ENCODE measurements at regions not wholly inside any gene's neighbourhood (a gene's known extent, or its start where the extent isn't known, plus 50 kb on each side); places are given as distances from the start of the nearest gene placed in this dataset.

DNA sequence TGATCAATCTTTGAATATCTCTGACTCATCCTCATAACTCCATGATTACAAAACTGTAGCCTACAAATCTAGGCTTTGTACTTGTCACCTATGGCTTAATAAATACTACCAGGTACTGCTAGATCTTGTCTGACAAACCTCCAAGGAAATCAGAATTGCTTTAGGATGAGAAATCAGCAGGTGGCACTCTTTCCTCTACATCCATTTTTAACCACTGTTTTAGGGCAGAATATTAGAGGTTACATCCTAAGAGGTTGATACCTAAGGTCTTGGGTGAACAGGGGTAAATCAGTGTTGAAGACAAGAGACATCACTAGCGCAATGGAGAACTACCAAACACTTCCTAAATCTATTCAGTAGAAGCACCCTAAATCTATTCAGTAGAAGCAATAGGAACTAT is 63.1 kb upstream of the SOX5 start:
- H3K27me3 ChIP-seq (ENCODE audit: insufficient read depth, low read length), result no peaks in the 10 kb centered on the region
- H3K4me3 ChIP-seq (replicated peaks in 1 of 2; ENCODE audit: low read depth in 1 of 2, low read length in 2 of 2), result no peak overlapping the region
- ChIA-PET CTCF (no interaction called here), POLR2A (no interaction called here), RAD21 (ENCODE audit: low non-redundant PET in 1 of 2, low total read pairs in 2 of 2, uncharacterized antibody in 2 of 2, unreplicated experiment in 2 of 2) (no interaction called here)
- no peaks in the 10 kb centered on the region for H3K4me1 ChIP-seq (ENCODE audit: control insufficient read depth in 1 of 2, insufficient read depth in 2 of 2, low read length in 2 of 2)
- no TSS peak for BruUV-seq (replicated peaks)
- no peak overlapping the region for H3K9ac ChIP-seq (ENCODE audit: low read length)
- ATAC-seq (no peak), DNase-seq (ENCODE audit: low read depth, low spot score) (no peak)
- H2AFZ ChIP-seq (ENCODE audit: low read depth, low read length, poor library complexity, severe bottlenecking), result no peak overlapping the region
- no peaks in the 10 kb centered on the region for H3K79me2 ChIP-seq (ENCODE audit: insufficient read depth, low read length)
- intact Hi-C loops (cut with micrococcal nuclease), result no loop called here
- peaks cover 19 to 23% of the 10 kb centered on the region in 2 experiments; a peak in 2 of 4 replicates for H3K9me3 ChIP-seq (ENCODE audit: control insufficient read depth in 1 of 2, insufficient read depth in 1 of 2, low read depth in 1 of 2, low read length in 2 of 2)
- H3K4me2 ChIP-seq (ENCODE audit: low read length), result no peak overlapping the region
- H3K9me2 ChIP-seq (ENCODE audit: insufficient read depth), result no peaks in the 10 kb centered on the region
- no peaks in the 10 kb centered on the region for H3K36me3 ChIP-seq (ENCODE audit: control insufficient read depth in 1 of 2, insufficient read depth in 2 of 2, low read length in 2 of 2)
- no peaks in the 10 kb centered on the region for H4K20me1 ChIP-seq (ENCODE audit: insufficient read depth)
- TF ChIP-seq POLR2AphosphoS5 (IDR thresholded peaks at IDR 0.05; ENCODE audit: low read depth, low read length) (no peak), POLR2A (IDR thresholded peaks at IDR 0.05; ENCODE audit: borderline replicate concordance, extremely low read depth, insufficient read depth, insufficient read length) (no peak), ZNF274 (IDR thresholded peaks at IDR 0.05; ENCODE audit: low read depth, low read length) (no peak), ZFX (IDR thresholded peaks at IDR 0.05) (no peak), EZH2 (IDR thresholded peaks at IDR 0.05) (no peak), EZH2phosphoT487 (IDR thresholded peaks at IDR 0.05; ENCODE audit: borderline replicate concordance) (no peak), SP1 (IDR thresholded peaks at IDR 0.05; ENCODE audit: low read depth) (no peak), SRF (IDR thresholded peaks at IDR 0.05; ENCODE audit: low read depth) (no peak), EGR1 (IDR thresholded peaks at IDR 0.05; ENCODE audit: low read depth) (no peak), TCF7L2 (IDR thresholded peaks at IDR 0.05; ENCODE audit: borderline replicate concordance, extremely low read depth, insufficient read depth, insufficient read length) (no peak), JUND (IDR thresholded peaks at IDR 0.05) (no peak), RAD21 (IDR thresholded peaks at IDR 0.05; ENCODE audit: low read depth) (no peak), CEBPB (IDR thresholded peaks at IDR 0.05; ENCODE audit: low read depth) (no peak), ELF1 (IDR thresholded peaks at IDR 0.05; ENCODE audit: borderline replicate concordance, low read depth) (no peak)
- TF ChIP-seq, protein P1, sequence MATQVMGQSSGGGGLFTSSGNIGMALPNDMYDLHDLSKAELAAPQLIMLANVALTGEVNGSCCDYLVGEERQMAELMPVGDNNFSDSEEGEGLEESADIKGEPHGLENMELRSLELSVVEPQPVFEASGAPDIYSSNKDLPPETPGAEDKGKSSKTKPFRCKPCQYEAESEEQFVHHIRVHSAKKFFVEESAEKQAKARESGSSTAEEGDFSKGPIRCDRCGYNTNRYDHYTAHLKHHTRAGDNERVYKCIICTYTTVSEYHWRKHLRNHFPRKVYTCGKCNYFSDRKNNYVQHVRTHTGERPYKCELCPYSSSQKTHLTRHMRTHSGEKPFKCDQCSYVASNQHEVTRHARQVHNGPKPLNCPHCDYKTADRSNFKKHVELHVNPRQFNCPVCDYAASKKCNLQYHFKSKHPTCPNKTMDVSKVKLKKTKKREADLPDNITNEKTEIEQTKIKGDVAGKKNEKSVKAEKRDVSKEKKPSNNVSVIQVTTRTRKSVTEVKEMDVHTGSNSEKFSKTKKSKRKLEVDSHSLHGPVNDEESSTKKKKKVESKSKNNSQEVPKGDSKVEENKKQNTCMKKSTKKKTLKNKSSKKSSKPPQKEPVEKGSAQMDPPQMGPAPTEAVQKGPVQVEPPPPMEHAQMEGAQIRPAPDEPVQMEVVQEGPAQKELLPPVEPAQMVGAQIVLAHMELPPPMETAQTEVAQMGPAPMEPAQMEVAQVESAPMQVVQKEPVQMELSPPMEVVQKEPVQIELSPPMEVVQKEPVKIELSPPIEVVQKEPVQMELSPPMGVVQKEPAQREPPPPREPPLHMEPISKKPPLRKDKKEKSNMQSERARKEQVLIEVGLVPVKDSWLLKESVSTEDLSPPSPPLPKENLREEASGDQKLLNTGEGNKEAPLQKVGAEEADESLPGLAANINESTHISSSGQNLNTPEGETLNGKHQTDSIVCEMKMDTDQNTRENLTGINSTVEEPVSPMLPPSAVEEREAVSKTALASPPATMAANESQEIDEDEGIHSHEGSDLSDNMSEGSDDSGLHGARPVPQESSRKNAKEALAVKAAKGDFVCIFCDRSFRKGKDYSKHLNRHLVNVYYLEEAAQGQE (IDR thresholded peaks at IDR 0.05; ENCODE audit: low read depth), result no peak
- TF ChIP-seq, protein P2, sequence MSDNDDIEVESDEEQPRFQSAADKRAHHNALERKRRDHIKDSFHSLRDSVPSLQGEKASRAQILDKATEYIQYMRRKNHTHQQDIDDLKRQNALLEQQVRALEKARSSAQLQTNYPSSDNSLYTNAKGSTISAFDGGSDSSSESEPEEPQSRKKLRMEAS (IDR thresholded peaks at IDR 0.05), result no peak
- TF ChIP-seq, protein P3, sequence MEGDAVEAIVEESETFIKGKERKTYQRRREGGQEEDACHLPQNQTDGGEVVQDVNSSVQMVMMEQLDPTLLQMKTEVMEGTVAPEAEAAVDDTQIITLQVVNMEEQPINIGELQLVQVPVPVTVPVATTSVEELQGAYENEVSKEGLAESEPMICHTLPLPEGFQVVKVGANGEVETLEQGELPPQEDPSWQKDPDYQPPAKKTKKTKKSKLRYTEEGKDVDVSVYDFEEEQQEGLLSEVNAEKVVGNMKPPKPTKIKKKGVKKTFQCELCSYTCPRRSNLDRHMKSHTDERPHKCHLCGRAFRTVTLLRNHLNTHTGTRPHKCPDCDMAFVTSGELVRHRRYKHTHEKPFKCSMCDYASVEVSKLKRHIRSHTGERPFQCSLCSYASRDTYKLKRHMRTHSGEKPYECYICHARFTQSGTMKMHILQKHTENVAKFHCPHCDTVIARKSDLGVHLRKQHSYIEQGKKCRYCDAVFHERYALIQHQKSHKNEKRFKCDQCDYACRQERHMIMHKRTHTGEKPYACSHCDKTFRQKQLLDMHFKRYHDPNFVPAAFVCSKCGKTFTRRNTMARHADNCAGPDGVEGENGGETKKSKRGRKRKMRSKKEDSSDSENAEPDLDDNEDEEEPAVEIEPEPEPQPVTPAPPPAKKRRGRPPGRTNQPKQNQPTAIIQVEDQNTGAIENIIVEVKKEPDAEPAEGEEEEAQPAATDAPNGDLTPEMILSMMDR (IDR thresholded peaks at IDR 0.05 in 2 of 3, conservative IDR thresholded peaks at IDR 0.05 in 1 of 3; ENCODE audit: borderline replicate concordance in 1 of 3, insufficient read depth in 1 of 3, low read depth in 2 of 3, low read length in 2 of 3), result no peak
- TF ChIP-seq, protein P4, sequence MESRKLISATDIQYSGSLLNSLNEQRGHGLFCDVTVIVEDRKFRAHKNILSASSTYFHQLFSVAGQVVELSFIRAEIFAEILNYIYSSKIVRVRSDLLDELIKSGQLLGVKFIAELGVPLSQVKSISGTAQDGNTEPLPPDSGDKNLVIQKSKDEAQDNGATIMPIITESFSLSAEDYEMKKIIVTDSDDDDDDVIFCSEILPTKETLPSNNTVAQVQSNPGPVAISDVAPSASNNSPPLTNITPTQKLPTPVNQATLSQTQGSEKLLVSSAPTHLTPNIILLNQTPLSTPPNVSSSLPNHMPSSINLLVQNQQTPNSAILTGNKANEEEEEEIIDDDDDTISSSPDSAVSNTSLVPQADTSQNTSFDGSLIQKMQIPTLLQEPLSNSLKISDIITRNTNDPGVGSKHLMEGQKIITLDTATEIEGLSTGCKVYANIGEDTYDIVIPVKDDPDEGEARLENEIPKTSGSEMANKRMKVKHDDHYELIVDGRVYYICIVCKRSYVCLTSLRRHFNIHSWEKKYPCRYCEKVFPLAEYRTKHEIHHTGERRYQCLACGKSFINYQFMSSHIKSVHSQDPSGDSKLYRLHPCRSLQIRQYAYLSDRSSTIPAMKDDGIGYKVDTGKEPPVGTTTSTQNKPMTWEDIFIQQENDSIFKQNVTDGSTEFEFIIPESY (IDR thresholded peaks at IDR 0.05; ENCODE audit: extremely low read depth, insufficient replicate concordance, low read length), result no peak
- TF ChIP-seq, protein P5, sequence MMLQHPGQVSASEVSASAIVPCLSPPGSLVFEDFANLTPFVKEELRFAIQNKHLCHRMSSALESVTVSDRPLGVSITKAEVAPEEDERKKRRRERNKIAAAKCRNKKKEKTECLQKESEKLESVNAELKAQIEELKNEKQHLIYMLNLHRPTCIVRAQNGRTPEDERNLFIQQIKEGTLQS (IDR thresholded peaks at IDR 0.05), result no peak
- H3K27ac ChIP-seq (ENCODE audit: low read depth, low read length), result no peak overlapping the region

Data from HCT116 (cell line).